Erythroblast (primary cell): ENCODE measurements at regions not wholly inside any gene's neighbourhood (a gene's known extent, or its start where the extent isn't known, plus 50 kb on each side); places are given as distances from the start of the nearest gene placed in this dataset.

ENCODE experiments used
- GATA1 ChIP-seq: IDR thresholded peaks from 2 replicates; pipeline ENCODE4 v1.6.1; 2011; ENCODE audit warnings: low read depth, mild to moderate bottlenecking, control low read depth, low read length, moderate library complexity
- POLR2A ChIP-seq: IDR thresholded peaks from 2 replicates; pipeline ENCODE4 v1.6.1; 2011; ENCODE audit warnings: mild to moderate bottlenecking, low read length

DNA sequence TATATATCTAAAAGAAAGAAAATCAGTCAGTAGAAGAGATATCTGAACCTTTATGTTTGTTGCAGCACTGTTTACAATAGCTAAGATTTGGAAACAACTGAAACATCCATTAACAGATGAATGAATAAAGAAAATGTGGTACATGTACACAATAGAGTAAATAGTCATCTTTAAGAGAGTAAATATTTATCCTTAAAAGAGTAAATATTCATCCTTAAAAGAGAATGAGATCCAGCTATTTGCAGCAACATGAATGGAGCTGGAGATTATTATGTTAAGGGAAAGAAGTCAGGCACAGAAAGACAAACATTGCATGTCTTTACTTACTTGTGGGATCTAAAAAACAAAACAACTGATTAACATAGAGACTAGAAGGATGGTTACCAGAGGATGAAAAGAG, 197.0 kb upstream of the CBLB start:
- TF ChIP-seq POLR2A (no peak), GATA1 (no peak)
